ENCODE measurements at regions not wholly inside any gene's neighbourhood (a gene's known extent, or its start where the extent isn't known, plus 50 kb on each side); places are given as distances from the start of the nearest gene placed in this dataset.

GRCh38 chr4:1474126-1475090 lies 68.2 kb upstream of the NKX1-1 start:
- no peak for TF ChIP-seq GATA2 (IDR thresholded peaks at IDR 0.05; ENCODE audit: low read depth, low read length)
- TF ChIP-seq GATA3 (IDR thresholded peaks at IDR 0.05; ENCODE audit: low read depth, low read length) = no peak

All from SH-SY5Y (cell line).